ENCODE measurements at regions not wholly inside any gene's neighbourhood (a gene's known extent, or its start where the extent isn't known, plus 50 kb on each side); places are given as distances from the start of the nearest gene placed in this dataset.

DNA sequence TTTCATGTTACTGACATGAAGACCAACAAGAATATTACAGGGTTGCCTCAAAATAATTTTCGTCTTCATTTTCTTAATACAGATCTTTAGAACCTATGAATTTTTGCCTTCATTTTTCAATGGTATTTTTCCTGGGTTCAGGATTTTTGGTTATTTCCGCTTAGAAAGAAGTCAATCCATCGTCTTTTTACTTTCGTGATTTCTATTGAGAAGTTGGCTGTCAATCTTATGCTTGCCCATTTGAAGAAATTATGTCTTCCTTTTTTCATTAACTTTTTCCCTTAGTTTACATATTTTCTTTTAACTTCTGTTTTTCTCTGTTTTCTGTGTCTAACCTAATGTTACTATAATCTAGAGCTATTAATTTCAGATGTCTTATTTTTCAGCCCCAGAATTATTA is 868.9 kb upstream of the SLC10A2 start:
- TF ChIP-seq CTCF (IDR thresholded peaks at IDR 0.05) (no peak), POLR2A (IDR thresholded peaks at IDR 0.05) (no peak)

Data from lower leg skin (tissue), 3 donors.